RPMI7951 (cell line): ENCODE measurements at regions not wholly inside any gene's neighbourhood (a gene's known extent, or its start where the extent isn't known, plus 50 kb on each side); places are given as distances from the start of the nearest gene placed in this dataset.
"Not testable (repeated sequence)": the region's sequence is repeated elsewhere in the genome, so short reads cannot be mapped to it uniquely, and the experiment has no call there.

Source experiments
- DNase-seq: peaks from one replicate; pipeline ENCODE4 v3.0.0-alpha.2; 2012; ENCODE audit warnings: low read depth

GRCh38 chr10:37067576-37067975 lies 57.8 kb upstream of the ANKRD30A start:
- DNase-seq = peak; percentile 32

- DNase-seq = not testable (repeated sequence)
These were observed 63.1 kb upstream of the ANKRD30A start for GRCh38 chr10:37062296-37062695.

GRCh38 chr10:37057261-37057660 lies 68.1 kb upstream of the ANKRD30A start:
- DNase-seq = no peak

GRCh38 chr10:37053476-37053875 lies 71.9 kb upstream of the ANKRD30A start:
- no peak for DNase-seq

GRCh38 chr10:37049982-37050381 lies 75.4 kb upstream of the ANKRD30A start:
- not testable (repeated sequence) for DNase-seq

- not testable (repeated sequence) for DNase-seq
These were observed 81.1 kb upstream of the ANKRD30A start for GRCh38 chr10:37044319-37044718.

GRCh38 chr10:37035853-37036252 lies 89.5 kb upstream of the ANKRD30A start:
- DNase-seq = no peak

- no peak for DNase-seq
These were observed 109.9 kb upstream of the ANKRD30A start for GRCh38 chr10:37015498-37015897.

GRCh38 chr10:37010741-37011140 lies 114.7 kb upstream of the ANKRD30A start:
- peak; percentile 6 for DNase-seq

- DNase-seq = not testable (repeated sequence)
These were observed 117.1 kb upstream of the ANKRD30A start for GRCh38 chr10:37008276-37008675.

GRCh38 chr10:37003126-37003525 lies 122.3 kb upstream of the ANKRD30A start:
- no peak for DNase-seq

- not testable (repeated sequence) for DNase-seq
These were observed 129.6 kb upstream of the ANKRD30A start for GRCh38 chr10:36995806-36996205.

- DNase-seq = no peak
These were observed 130.5 kb upstream of the ANKRD30A start for GRCh38 chr10:36994886-36995285.

- no peak for DNase-seq
These were observed 136.2 kb upstream of the ANKRD30A start for GRCh38 chr10:36989233-36989632.

- no peak for DNase-seq
These were observed 178.8 kb upstream of the ANKRD30A start for GRCh38 chr10:36946598-36946997.

- DNase-seq = no peak
These were observed 181.9 kb upstream of the ANKRD30A start for GRCh38 chr10:36943544-36943943.

- no peak for DNase-seq
These were observed 182.8 kb upstream of the ANKRD30A start for GRCh38 chr10:36942616-36943015.

GRCh38 chr10:36903040-36903439 lies 222.4 kb upstream of the ANKRD30A start:
- no peak for DNase-seq

- DNase-seq = no peak
These were observed 225.7 kb upstream of the ANKRD30A start for GRCh38 chr10:36899652-36900051.

GRCh38 chr10:36888925-36889573 lies 236.3 kb upstream of the ANKRD30A start:
- peak; percentile 37 for DNase-seq

GRCh38 chr10:36886303-36886891 lies 239.0 kb upstream of the ANKRD30A start:
- DNase-seq = peak; percentile 41

- DNase-seq = no peak
These were observed 239.7 kb upstream of the ANKRD30A start for GRCh38 chr10:36885746-36886145.

- no peak for DNase-seq
These were observed 242.6 kb upstream of the ANKRD30A start for GRCh38 chr10:36882781-36883180.

- peak; percentile 39 for DNase-seq
These were observed 244.5 kb upstream of the ANKRD30A start for GRCh38 chr10:36880898-36881297.
